GM18861 (cell line): ENCODE measurements at regions not wholly inside any gene's neighbourhood (a gene's known extent, or its start where the extent isn't known, plus 50 kb on each side); places are given as distances from the start of the nearest gene placed in this dataset.
A peak's percentile ranks its signal among the peaks of the same experiment; 100 is the strongest.

Experiments used
- ATAC-seq: cut with Tn5 transposase; IDR thresholded peaks from one replicate; pipeline ENCODE4 v1.9.1; 2021; ENCODE audit not compliant: unreplicated experiment

- no peak for ATAC-seq
Observed at GRCh38 chr1:80759354-80759753, 1041.4 kb upstream of the ADGRL2 start.

DNA sequence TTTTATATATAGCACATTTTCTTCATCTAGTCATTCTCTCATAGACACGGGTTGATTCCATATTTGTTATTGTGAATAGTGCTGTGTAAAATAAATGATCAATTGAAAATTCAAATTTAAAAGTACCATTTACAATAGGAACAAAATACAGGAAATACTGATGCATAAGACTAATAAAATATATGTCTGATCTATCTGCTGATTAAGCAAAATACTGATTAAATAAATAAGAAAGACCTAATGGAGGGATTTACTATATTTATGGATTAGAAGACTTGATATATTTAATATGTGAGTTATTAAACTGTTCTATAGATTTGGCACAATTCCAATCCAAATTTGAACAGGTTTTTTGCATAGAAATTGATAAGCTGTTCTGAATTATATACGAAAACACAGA, 1044.8 kb upstream of the ADGRL2 start:
- ATAC-seq = no peak

- ATAC-seq = no peak
Observed at GRCh38 chr1:80751204-80751603, 1049.5 kb upstream of the ADGRL2 start.

- ATAC-seq = no peak
Observed at GRCh38 chr1:80731241-80731894, 1069.4 kb upstream of the ADGRL2 start.

- no peak for ATAC-seq
Observed at GRCh38 chr1:80722611-80723010, 1078.1 kb upstream of the ADGRL2 start.

- ATAC-seq = no peak
Observed at GRCh38 chr1:80706526-80706925, 1094.2 kb upstream of the ADGRL2 start.

DNA sequence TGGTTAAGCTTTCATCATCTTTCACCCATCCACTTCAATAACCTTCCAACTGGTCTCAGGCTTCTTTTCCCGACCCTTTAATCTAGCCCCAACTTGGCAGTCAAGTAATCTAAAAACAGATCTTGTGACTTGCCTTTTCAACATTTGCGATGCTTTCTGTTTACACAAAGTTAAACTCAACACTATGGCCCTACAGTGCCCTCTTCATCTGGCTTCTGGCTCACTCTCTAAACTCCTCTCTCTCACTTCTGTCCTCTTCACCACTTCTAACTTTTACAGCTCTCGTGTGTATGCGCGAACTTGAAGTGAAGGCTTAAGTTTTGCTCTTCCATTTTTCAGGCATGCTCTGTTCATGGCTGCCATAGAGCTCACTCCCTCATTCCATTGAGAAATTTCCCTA, 1122.3 kb upstream of the ADGRL2 start:
- no peak for ATAC-seq

- no peak for ATAC-seq
Observed at GRCh38 chr1:80675454-80675853, 1125.3 kb upstream of the ADGRL2 start.

- no peak for ATAC-seq
Observed at GRCh38 chr1:80673935-80674597, 1126.7 kb upstream of the ADGRL2 start.

- no peak for ATAC-seq
Observed at GRCh38 chr1:80668372-80668771, 1132.4 kb upstream of the ADGRL2 start.

DNA sequence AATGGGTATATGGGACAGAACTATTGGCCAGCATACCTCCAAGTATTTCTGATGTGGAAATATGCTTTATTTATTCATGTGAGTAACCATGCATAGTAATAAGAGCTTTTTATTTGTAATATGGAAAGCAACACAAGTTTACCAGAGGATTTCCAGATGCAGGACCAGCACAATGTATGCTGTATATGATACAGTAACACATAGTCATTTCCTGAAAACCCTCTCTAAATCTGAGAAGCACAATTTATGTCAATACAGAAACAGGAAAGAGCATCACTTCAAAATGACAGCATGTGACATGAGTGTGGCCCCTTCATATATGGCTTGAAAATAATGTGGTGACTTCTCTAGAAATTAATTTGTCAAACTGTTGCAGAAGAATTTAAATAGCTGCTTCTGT, 1134.7 kb upstream of the ADGRL2 start:
- ATAC-seq = no peak

GRCh38 chr1:80659161-80659560, 1141.6 kb upstream of the ADGRL2 start:
- no peak for ATAC-seq

DNA sequence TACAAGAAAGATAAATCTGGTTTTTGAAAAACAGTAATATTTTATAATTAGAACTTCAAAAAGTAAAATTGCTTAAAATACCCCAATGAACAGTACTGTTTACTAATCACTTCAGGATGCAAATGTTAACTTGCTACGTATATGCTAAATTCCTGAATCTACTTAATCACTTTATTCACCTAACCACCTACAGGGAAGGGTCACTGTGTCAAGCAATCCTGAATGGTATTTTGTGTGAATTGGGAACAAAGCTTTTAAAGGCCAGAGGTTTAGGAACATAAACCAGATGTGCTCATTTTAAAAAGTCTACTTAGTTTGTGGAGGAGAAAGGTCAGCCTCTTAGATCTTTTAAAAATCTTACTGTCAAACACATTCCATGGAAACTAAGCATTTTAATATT, 1143.0 kb upstream of the ADGRL2 start:
- ATAC-seq = no peak

GRCh38 chr1:80657044-80657643, 1143.6 kb upstream of the ADGRL2 start:
- no peak for ATAC-seq

DNA sequence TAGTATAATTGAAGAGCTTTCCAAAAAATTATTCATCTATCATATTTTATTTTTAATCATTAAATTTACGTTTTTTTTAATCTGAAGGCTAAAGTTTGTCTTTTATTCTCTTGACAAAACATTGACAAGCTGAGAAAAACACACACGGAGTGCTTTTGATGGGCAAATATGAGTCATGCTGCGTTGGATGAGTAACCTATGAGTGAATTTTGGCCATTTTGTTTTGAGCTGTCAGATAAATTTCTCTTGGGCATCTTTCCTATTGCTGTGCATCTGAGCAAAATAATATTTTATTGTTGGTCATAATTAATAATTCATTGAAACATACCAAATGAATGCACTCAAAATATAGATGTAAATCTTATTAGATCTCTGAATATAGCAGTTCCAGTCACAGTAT, 1144.1 kb upstream of the ADGRL2 start:
- no peak for ATAC-seq

DNA sequence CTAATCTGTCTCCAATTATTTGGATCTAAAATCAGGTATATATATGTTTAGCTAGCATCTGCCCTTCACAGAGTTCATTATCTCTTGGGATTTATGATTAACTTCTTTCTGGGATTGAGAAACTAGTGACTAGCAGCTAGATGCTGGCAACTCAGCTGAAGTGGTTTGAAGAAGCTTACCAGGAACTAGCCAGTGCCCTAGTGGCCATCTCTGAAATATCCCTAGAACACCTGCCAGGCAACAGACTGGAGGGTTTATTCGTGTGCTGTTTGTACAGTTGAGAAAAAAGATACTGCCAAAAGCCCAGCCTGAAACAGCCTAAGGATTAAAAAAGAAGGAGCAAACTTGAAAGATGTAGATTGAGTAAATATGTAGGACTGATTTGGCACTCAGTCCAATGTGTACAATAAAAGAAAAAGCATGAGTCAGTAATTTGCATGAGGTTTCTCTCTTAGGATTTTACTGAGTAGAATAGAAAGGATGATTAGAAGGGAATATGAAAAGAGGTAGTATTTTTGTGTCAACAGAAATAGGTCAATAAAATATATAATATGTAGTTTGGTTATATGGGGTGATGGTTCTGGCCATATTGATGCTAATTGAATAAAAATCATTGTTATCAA, 1144.6 kb upstream of the ADGRL2 start:
- ATAC-seq = peak; percentile 68

DNA sequence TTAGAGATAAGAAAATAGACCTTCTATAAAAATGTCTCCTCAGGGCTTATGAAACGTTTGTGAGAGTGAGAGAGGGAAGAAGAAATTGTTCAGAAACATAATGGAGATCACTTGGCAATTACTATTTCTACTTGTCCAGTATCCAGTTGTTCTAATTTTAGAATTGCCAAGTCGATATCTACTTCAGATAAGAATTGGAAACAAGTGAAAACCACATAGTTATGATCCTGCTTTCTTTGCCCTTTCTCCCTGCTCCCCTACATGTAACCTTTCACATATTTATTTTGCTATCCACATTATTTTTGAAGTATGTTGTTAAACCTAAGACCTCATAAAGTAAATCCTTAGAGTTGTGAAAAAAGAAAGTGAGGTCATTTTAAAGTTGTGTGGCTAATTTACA, 1154.7 kb upstream of the ADGRL2 start:
- ATAC-seq = no peak

DNA sequence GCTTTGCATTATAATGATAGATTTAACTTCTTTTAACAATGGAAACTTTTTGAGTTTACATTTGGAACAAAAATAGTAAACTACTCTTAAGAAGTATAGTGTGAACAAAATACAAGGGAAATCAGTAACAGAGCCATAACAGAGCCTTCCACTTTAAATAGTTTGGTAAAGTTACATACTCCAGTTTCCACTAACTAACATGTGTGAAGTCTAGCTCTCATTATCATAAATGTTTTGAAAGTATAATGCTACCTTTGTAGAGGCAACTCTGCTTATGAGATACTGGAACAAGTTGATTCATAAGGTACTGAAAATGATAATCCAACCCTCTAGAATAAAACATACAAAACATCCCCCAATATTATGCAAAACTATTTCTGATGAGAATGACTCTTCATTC, 1155.1 kb upstream of the ADGRL2 start:
- peak; percentile 39 for ATAC-seq

- peak; percentile 40 for ATAC-seq
Observed at GRCh38 chr1:80640978-80641377, 1159.8 kb upstream of the ADGRL2 start.

GRCh38 chr1:80639777-80640533, 1160.8 kb upstream of the ADGRL2 start:
- ATAC-seq = peak; percentile 98

DNA sequence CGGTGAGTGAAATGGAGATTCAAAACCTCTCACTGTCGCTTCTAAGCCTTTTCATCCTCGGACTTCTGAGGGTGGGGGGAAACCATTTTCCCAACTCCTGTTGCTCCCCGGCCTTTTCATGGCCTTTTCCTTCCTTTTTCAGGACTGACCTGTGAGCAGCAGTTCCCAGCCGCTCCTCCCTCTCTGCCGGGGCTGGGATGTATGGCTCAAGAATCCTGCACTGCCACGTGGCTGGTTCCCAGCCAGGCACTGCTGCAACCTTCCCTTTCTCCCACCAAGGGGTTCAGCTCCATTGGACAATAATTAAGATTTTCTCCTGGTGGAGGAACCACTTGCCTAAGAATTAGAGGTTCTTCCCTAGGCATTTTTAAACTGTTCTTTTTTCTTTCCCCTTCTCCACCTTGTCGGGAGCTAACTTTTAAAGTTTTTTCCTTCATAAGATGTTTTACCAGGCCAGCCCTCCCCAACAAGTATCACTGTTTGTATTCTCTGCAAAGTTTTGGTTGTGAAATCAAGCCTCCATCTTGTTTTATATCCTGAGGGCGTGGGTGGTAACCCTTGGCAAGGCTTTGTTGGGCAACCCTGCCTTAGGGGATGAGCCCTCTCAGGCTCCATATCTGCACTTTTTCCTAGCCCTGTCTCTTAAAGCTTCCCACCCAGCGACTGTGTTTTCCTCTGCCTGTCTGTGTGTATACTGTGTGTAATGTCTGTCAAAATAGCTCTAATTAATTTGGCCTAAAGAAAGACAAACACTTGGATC, 1166.6 kb upstream of the ADGRL2 start:
- ATAC-seq = no peak
